Gastrocnemius medialis (tissue), 4 donors: ENCODE measurements at regions not wholly inside any gene's neighbourhood (a gene's known extent, or its start where the extent isn't known, plus 50 kb on each side); places are given as distances from the start of the nearest gene placed in this dataset.

ENCODE experiments used
- CTCF ChIP-seq, 5 experiments: fragments of 450-650 bp in 3 of 5; fragments of 200-600 bp in 2 of 5; sonication (generic) in 2 of 5; IDR thresholded peaks in 4 of 5; conservative IDR thresholded peaks in 1 of 5; 1 replicate in 4 of 5; 2 replicates in 1 of 5; pipeline ENCODE4 v1.5.1; 2016 to 2019; ENCODE audit warnings: antibody characterized with exemption in 5 of 5, mild to moderate bottlenecking in 3 of 5, moderate library complexity in 3 of 5
- POLR2A ChIP-seq, 2 donors: fragments of 450-650 bp; IDR thresholded peaks; one replicate each; pipeline ENCODE4 v1.6.1; 2017; ENCODE audit warnings: antibody characterized with exemption in 2 of 2, mild to moderate bottlenecking in 2 of 2, moderate library complexity in 2 of 2

DNA sequence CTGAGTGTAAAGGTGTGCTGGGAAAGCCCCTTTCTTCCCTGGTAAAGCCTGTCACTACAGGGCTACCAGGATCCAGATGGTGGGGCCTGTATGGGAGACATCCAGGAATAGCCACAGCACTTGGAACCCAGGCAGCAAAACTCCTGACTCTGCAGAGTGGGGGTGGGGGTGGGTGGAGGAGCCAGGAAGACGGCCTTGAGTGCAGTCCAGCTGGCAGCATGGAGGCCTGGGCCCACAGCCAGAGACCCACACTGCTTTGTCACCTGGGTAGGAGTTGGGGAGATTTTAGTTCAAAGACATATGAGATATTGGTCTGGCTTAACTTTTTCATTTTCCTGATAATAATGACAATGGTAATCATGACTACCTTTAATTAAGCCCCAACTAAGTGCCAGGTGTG lies 116.7 kb upstream of the MRPS22 start:
- TF ChIP-seq CTCF (IDR thresholded peaks at IDR 0.05 in 4 of 5, conservative IDR thresholded peaks at IDR 0.05 in 1 of 5) (no peak), POLR2A (IDR thresholded peaks at IDR 0.05) (no peak)
